Esophagus squamous epithelium (tissue), 5 donors: ENCODE measurements at regions not wholly inside any gene's neighbourhood (a gene's known extent, or its start where the extent isn't known, plus 50 kb on each side); places are given as distances from the start of the nearest gene placed in this dataset.
"Not testable (repeated sequence)": the region's sequence is repeated elsewhere in the genome, so short reads cannot be mapped to it uniquely, and the experiment has no call there.

Experiments
- DNase-seq: peaks from one replicate; lab custom pipeline; 2025; lab: John Stamatoyannopoulos, UW
- H3K27ac ChIP-seq, 4 donors: fragments of 200-600 bp; sonication (generic); one replicate each; pipeline ENCODE4 v1.5.1; 2016 to 2019; ENCODE audit warnings: mild to moderate bottlenecking in 1 of 4
- H3K27me3 ChIP-seq, 4 donors: fragments of 200-600 bp; sonication (generic); 1 replicate in 3 of 4; 2 replicates in 1 of 4; pipeline versions ENCODE4 v1.5.1 to v1.6.0; 2017 to 2021; ENCODE audit warnings: antibody characterized with exemption in 1 of 4
- H3K36me3 ChIP-seq, 3 donors: fragments of 200-600 bp; sonication (generic); one replicate each; pipeline ENCODE4 v1.5.1; 2016 to 2019
- H3K4me1 ChIP-seq, 3 donors: fragments of 200-600 bp; sonication (generic); one replicate each; pipeline ENCODE4 v1.5.1; 2017 to 2019
- H3K4me3 ChIP-seq, 4 donors: fragments of 200-600 bp; sonication (generic); 1 replicate in 3 of 4; 2 replicates in 1 of 4; pipeline ENCODE4 v1.5.1; 2016 to 2019; ENCODE audit warnings: mild to moderate bottlenecking in 2 of 4, moderate library complexity in 1 of 4
- H3K9me3 ChIP-seq, 3 donors: fragments of 200-600 bp; sonication (generic); one replicate each; pipeline ENCODE4 v1.5.1; 2016 to 2019
- POLR2A ChIP-seq, 4 donors: fragments of 450-650 bp; IDR thresholded peaks; one replicate each; pipeline ENCODE4 v1.6.1; 2017; ENCODE audit warnings: antibody characterized with exemption in 4 of 4, mild to moderate bottlenecking in 4 of 4, moderate library complexity in 3 of 4
- WGBS, 2 donors: methylation state at CpG; one replicate each; pipeline ENCODE4 v1.1.5; 2018; 5-methylcytosine and 5-hydroxymethylcytosine counted together
- intact Hi-C: fragments of 100-400 bp; cut with DNase I; formaldehyde crosslinking; loops from one replicate; pipeline ENCODE4 v1.15.0; 2022
- TF ChIP-seq, protein P1 (sequence below), 6 experiments: fragments of 450-650 bp in 4 of 6; fragments of 200-600 bp in 2 of 6; sonication (generic) in 2 of 6; IDR thresholded peaks; one replicate each; pipeline ENCODE4 v1.5.1; 2016 to 2019; ENCODE audit warnings: antibody characterized with exemption in 6 of 6, mild to moderate bottlenecking in 4 of 6, moderate library complexity in 4 of 6
- donor health status: DM: yes; HTN: yes; CAD: no.

DNA sequence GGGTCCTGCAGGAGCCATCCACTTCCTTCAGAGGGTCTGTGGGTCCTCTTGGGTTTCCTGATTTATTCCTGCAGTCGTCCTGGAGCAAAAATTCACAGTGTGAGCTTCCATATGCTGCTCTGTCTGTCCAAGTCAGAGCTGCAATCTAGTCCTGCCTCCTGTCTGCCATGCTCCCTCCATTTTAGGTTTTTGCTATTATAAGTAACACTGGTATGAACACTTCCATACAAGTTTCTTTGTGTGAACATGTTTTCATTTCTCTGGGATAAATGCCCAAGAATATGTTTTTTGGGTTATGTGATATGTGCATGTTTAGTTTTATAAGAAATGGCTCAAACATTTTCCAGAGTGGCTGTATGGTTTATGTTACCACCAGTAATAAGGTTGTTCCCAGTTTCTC, 188.1 kb downstream of the ACTR3B start:
- intact Hi-C loops: no loop called here
- no peaks in the 10 kb centered on the region for H3K36me3 ChIP-seq
- no peaks in the 10 kb centered on the region for H3K9me3 ChIP-seq
- H3K4me1 ChIP-seq: no peaks in the 10 kb centered on the region
- DNase-seq: no peak
- WGBS, 2 donors: 19 to 38% methylated on average over 1 of the region's 1 CpG
- no peak overlapping the region for H3K4me3 ChIP-seq
- no peaks in the 10 kb centered on the region for H3K27me3 ChIP-seq
- H3K27ac ChIP-seq: no peak overlapping the region
- TF ChIP-seq, protein P1, sequence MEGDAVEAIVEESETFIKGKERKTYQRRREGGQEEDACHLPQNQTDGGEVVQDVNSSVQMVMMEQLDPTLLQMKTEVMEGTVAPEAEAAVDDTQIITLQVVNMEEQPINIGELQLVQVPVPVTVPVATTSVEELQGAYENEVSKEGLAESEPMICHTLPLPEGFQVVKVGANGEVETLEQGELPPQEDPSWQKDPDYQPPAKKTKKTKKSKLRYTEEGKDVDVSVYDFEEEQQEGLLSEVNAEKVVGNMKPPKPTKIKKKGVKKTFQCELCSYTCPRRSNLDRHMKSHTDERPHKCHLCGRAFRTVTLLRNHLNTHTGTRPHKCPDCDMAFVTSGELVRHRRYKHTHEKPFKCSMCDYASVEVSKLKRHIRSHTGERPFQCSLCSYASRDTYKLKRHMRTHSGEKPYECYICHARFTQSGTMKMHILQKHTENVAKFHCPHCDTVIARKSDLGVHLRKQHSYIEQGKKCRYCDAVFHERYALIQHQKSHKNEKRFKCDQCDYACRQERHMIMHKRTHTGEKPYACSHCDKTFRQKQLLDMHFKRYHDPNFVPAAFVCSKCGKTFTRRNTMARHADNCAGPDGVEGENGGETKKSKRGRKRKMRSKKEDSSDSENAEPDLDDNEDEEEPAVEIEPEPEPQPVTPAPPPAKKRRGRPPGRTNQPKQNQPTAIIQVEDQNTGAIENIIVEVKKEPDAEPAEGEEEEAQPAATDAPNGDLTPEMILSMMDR (IDR thresholded peaks at IDR 0.05): no peak
- no peak for TF ChIP-seq POLR2A (IDR thresholded peaks at IDR 0.05)

DNA sequence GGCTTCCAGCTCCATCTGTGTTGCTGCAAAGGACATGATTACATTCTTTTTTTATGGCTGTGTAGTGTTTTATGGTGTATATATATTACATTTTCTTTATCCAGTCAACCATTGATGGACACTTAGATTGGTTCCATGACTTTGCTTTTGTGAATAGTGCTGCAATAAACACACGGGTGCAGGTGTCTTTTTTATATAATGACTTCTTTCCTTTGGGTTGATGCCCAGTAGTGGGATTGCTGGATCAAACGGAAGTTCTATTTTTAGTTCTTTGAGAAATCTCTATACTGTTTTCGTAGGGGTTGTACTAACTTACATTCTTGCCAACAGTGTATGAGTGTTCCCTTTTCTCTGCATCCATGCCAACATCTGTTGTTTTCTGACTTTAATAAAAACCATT, 189.7 kb downstream of the ACTR3B start:
- Histone ChIP-seq H3K4me3 (no peak overlapping the region), H3K27me3 (no peaks in the 10 kb centered on the region), H3K27ac (no peak overlapping the region), H3K9me3 (no peaks in the 10 kb centered on the region), H3K36me3 (no peaks in the 10 kb centered on the region), H3K4me1 (no peaks in the 10 kb centered on the region)
- intact Hi-C loops: no loop called here
- 17 to 22% methylated on average over 3 of the region's 3 CpGs for WGBS, 2 donors
- TF ChIP-seq, protein P1 (IDR thresholded peaks at IDR 0.05): no peak
- no peak for TF ChIP-seq POLR2A (IDR thresholded peaks at IDR 0.05)
- DNase-seq: no peak

DNA sequence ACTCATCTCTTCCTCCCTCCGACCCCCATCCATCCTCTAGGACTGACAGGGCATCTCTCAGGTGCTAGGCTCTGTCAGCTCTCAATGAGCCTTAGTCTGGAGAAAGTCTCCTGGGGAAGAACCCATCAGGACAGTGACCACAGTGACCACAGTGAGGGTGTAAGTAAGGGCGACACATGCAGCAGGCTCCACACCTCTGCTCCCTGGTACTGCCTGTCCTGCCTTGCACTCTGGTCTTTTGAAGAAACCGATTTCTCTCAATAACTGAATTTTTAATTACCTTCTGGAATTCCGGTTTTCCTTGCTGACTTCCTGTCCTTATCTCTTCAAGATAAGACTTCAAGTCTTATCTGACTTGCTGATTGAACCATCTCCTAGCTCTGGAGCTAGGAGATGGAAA, 190.2 kb downstream of the ACTR3B start:
- Histone ChIP-seq H3K9me3 (no peaks in the 10 kb centered on the region), H3K4me1 (no peaks in the 10 kb centered on the region), H3K36me3 (no peaks in the 10 kb centered on the region), H3K27ac (no peak overlapping the region), H3K4me3 (no peak overlapping the region), H3K27me3 (no peaks in the 10 kb centered on the region)
- 65 to 74% methylated on average over 4 of the region's 4 CpGs for WGBS, 2 donors
- TF ChIP-seq POLR2A (IDR thresholded peaks at IDR 0.05): no peak
- TF ChIP-seq, protein P1 (IDR thresholded peaks at IDR 0.05): no peak
- no peak for DNase-seq
- intact Hi-C loops: no loop called here

DNA sequence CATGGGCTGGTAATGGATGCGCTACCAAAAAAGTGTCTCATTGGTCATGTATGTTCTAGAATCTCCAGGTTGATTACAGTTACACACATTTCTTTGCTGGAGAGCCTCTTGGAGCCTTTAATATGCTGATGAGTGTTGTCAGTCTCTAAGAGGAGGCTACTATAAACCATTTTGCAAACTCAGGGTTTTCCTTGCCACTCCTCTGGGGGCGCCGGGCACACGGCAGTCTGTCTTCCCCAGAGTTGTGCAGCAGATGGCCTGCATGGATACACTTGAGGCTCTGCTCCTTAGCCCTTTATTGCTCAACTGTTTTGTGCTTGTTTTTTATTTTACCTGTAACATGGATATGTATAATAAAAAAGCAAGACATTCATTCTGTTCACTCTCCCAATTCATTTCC, 196.5 kb downstream of the ACTR3B start:
- Histone ChIP-seq H3K4me1 (no peaks in the 10 kb centered on the region), H3K4me3 (no peak overlapping the region), H3K9me3 (peaks cover 0 to under 1% (median 0%) of the 10 kb centered on the region in 3 donors), H3K27ac (no peak overlapping the region), H3K36me3 (no peaks in the 10 kb centered on the region), H3K27me3 (no peaks in the 10 kb centered on the region)
- no peak for DNase-seq
- TF ChIP-seq, protein P1 (IDR thresholded peaks at IDR 0.05): no peak
- no peak for TF ChIP-seq POLR2A (IDR thresholded peaks at IDR 0.05)
- 69 to 75% methylated on average over 4 of the region's 4 CpGs for WGBS, 2 donors
- intact Hi-C loops: no loop called here

DNA sequence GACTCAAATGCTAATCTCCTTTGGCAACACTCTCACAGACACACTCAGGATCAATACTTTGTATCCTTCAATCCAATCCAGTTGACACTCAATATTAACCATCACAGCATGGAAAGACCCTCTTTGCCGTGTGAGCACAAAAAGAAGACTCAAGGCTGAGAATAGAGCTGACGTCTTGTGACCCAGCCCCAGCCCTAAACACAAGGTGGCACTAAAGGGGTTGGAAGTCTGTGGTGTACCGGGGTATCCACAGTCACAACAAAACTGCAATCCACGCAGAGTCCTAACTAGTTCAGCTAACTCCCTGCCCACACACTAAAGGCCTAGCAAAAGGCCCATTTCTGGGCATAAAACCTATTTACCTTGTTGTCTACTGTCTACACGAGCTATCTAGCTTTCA, 200.1 kb downstream of the ACTR3B start:
- no peak for DNase-seq
- no peaks in the 10 kb centered on the region for H3K36me3 ChIP-seq
- H3K27me3 ChIP-seq: no peaks in the 10 kb centered on the region
- H3K4me3 ChIP-seq: no peak overlapping the region
- peaks cover 0 to 10% (median 0%) of the 10 kb centered on the region in 3 donors for H3K9me3 ChIP-seq
- intact Hi-C loops: no loop called here
- no peak overlapping the region for H3K27ac ChIP-seq
- TF ChIP-seq POLR2A (IDR thresholded peaks at IDR 0.05): no peak
- TF ChIP-seq, protein P1 (IDR thresholded peaks at IDR 0.05): no peak
- 54 to 69% methylated on average over 4 of the region's 5 CpGs for WGBS, 2 donors
- no peaks in the 10 kb centered on the region for H3K4me1 ChIP-seq

DNA sequence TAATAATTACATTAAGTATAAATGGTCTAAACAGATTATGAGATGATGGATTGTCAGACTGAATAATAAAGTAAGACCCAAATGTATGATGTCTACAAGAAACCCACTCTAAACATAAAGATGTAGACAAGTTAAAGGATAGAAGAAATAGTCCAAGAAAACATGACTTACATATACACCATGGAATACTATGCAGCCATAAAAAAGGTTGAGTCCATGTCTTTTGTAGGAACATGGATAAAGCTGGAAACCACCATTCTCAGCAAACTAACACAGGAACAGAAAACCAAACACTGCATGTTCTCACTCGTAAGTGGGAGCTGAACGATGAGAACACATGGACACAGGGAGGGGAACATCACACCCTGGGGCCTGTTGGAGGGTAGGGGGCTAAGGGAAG, 202.2 kb downstream of the ACTR3B start:
- WGBS, 2 donors: 75 to 79% methylated on average over 2 of the region's 2 CpGs
- H3K27ac ChIP-seq, H3K36me3 ChIP-seq, DNase-seq, H3K27me3 ChIP-seq, H3K4me3 ChIP-seq, intact Hi-C loops, H3K4me1 ChIP-seq: not testable (repeated sequence)
- peaks cover 0 to 10% (median 0%) of the 10 kb centered on the region in 3 donors for H3K9me3 ChIP-seq
